RPMI7951 (cell line): ENCODE measurements at regions not wholly inside any gene's neighbourhood (a gene's known extent, or its start where the extent isn't known, plus 50 kb on each side); places are given as distances from the start of the nearest gene placed in this dataset.
"Not testable (repeated sequence)": the region's sequence is repeated elsewhere in the genome, so short reads cannot be mapped to it uniquely, and the experiment has no call there.

Source experiments
- DNase-seq: peaks from one replicate; pipeline ENCODE4 v3.0.0-alpha.2; 2012; ENCODE audit warnings: low read depth

GRCh38 chr19:30102666-30103065 lies 160.6 kb downstream of the URI1 start:
- no peak for DNase-seq

GRCh38 chr19:30103981-30104380 lies 161.9 kb downstream of the URI1 start:
- DNase-seq: no peak

GRCh38 chr19:30105316-30105715 lies 163.3 kb downstream of the URI1 start:
- no peak for DNase-seq

GRCh38 chr19:30105727-30106126 lies 163.7 kb downstream of the URI1 start:
- DNase-seq: no peak

- DNase-seq: no peak
These were observed 164.5 kb downstream of the URI1 start for GRCh38 chr19:30106417-30107095.

GRCh38 chr19:30107251-30107650 lies 165.2 kb downstream of the URI1 start:
- no peak for DNase-seq

GRCh38 chr19:30109565-30109964 lies 167.5 kb downstream of the URI1 start:
- no peak for DNase-seq

GRCh38 chr19:30111021-30111855 lies 169.2 kb downstream of the URI1 start:
- DNase-seq: no peak

- no peak for DNase-seq
These were observed 170.1 kb downstream of the URI1 start for GRCh38 chr19:30112171-30112570.

- no peak for DNase-seq
These were observed 170.6 kb downstream of the URI1 start for GRCh38 chr19:30112666-30113065.

GRCh38 chr19:30113186-30113585 lies 171.1 kb downstream of the URI1 start:
- DNase-seq: no peak

- DNase-seq: not testable (repeated sequence)
These were observed 172.1 kb downstream of the URI1 start for GRCh38 chr19:30114095-30114494.

GRCh38 chr19:30115947-30116346 lies 173.9 kb downstream of the URI1 start:
- no peak for DNase-seq

GRCh38 chr19:30116530-30116929 lies 174.5 kb downstream of the URI1 start:
- no peak for DNase-seq

GRCh38 chr19:30116984-30117555 lies 175.0 kb downstream of the URI1 start:
- no peak for DNase-seq

- no peak for DNase-seq
These were observed 175.7 kb downstream of the URI1 start for GRCh38 chr19:30117636-30118145.

GRCh38 chr19:30118221-30118620 lies 176.2 kb downstream of the URI1 start:
- no peak for DNase-seq

GRCh38 chr19:30118760-30119159 lies 176.7 kb downstream of the URI1 start:
- DNase-seq: no peak

- DNase-seq: no peak
These were observed 177.3 kb downstream of the URI1 start for GRCh38 chr19:30119180-30119908.

GRCh38 chr19:30120860-30121484 lies 178.9 kb downstream of the URI1 start:
- no peak for DNase-seq

GRCh38 chr19:30122431-30122830 lies 180.4 kb downstream of the URI1 start:
- DNase-seq: no peak

- DNase-seq: no peak
These were observed 181.1 kb downstream of the URI1 start for GRCh38 chr19:30123119-30123518.
